ENCODE measurements at regions not wholly inside any gene's neighbourhood (a gene's known extent, or its start where the extent isn't known, plus 50 kb on each side); places are given as distances from the start of the nearest gene placed in this dataset.

GRCh38 chr20:1845163-1845523 lies 50.1 kb upstream of the SIRPA start:
- intact Hi-C loops (cut with DNase I): no loop called here
- H3K27ac ChIP-seq: peak overlapping the region in 1 of 4 donors; percentile 52
- H3K36me3 ChIP-seq: no peaks in the 10 kb centered on the region
- no peak overlapping the region for H3K4me3 ChIP-seq
- H3K9me3 ChIP-seq: no peaks in the 10 kb centered on the region
- peaks cover 7 to 26% (median 11%) of the 10 kb centered on the region in 3 donors for H3K4me1 ChIP-seq
- no peak for DNase-seq
- no peaks in the 10 kb centered on the region for H3K27me3 ChIP-seq
- no peak for TF ChIP-seq CTCF (IDR thresholded peaks at IDR 0.05)
- no peak for TF ChIP-seq POLR2A (IDR thresholded peaks at IDR 0.05)
- 23 to 42% methylated on average over 1 of the region's 1 CpG for WGBS, 2 donors

- Histone ChIP-seq H3K27me3 (no peaks in the 10 kb centered on the region), H3K27ac (peak overlapping the region in 1 of 4 donors; percentile 52), H3K9me3 (no peaks in the 10 kb centered on the region), H3K36me3 (no peaks in the 10 kb centered on the region), H3K4me1 (peaks cover 7 to 26% (median 11%) of the 10 kb centered on the region in 3 donors), H3K4me3 (no peak overlapping the region)
- TF ChIP-seq CTCF (IDR thresholded peaks at IDR 0.05) (no peak), POLR2A (IDR thresholded peaks at IDR 0.05) (no peak)
- 27 to 32% methylated on average over 10 of the region's 10 CpGs for WGBS, 2 donors
- intact Hi-C loops (cut with DNase I): no loop called here
- no peak for DNase-seq
Measured at GRCh38 chr20:1844325-1845162, 50.7 kb upstream of the SIRPA start.

- no peak for DNase-seq
- intact Hi-C loops (cut with DNase I): no loop called here
- H3K27me3 ChIP-seq: peaks cover 0 to 8% (median 0%) of the 10 kb centered on the region in 4 donors
- peaks cover 7 to 26% (median 11%) of the 10 kb centered on the region in 3 donors for H3K4me1 ChIP-seq
- no peak overlapping the region for H3K4me3 ChIP-seq
- H3K36me3 ChIP-seq: no peaks in the 10 kb centered on the region
- no peaks in the 10 kb centered on the region for H3K9me3 ChIP-seq
- no peak overlapping the region for H3K27ac ChIP-seq
- no peak for TF ChIP-seq POLR2A (IDR thresholded peaks at IDR 0.05)
- no peak for TF ChIP-seq CTCF (IDR thresholded peaks at IDR 0.05)
- 73 to 88% methylated on average over 7 of the region's 7 CpGs for WGBS, 2 donors
Measured at GRCh38 chr20:1842281-1842680, 52.9 kb upstream of the SIRPA start.

- whole genome bisulfite sequencing, 2 donors: 35 to 49% methylated on average over 5 to 6 of the region's 6 CpGs
- Histone ChIP-seq H3K4me1 (peaks cover 7 to 26% (median 11%) of the 10 kb centered on the region in 3 donors), H3K36me3 (no peaks in the 10 kb centered on the region), H3K9me3 (no peaks in the 10 kb centered on the region), H3K4me3 (no peak overlapping the region), H3K27me3 (peaks cover 0 to 12% (median 0%) of the 10 kb centered on the region in 4 donors), H3K27ac (peak overlapping the region in 3 of 4 donors; percentile 30 to 64 (median 56))
- no peak for TF ChIP-seq CTCF (IDR thresholded peaks at IDR 0.05)
- TF ChIP-seq POLR2A (IDR thresholded peaks at IDR 0.05): no peak
- DNase-seq: no peak
- intact Hi-C loops (cut with DNase I): no loop called here
Measured at GRCh38 chr20:1841554-1842140, 53.6 kb upstream of the SIRPA start.

Measured in esophagus squamous epithelium (tissue), 5 donors.